MM.1S (cell line): ENCODE measurements at regions not wholly inside any gene's neighbourhood (a gene's known extent, or its start where the extent isn't known, plus 50 kb on each side); places are given as distances from the start of the nearest gene placed in this dataset.

ENCODE experiments used
- DNase-seq: peaks from one replicate; pipeline ENCODE4 v3.0.0-alpha.2; 2015
- H2AFZ ChIP-seq: fragments of 300-600 bp; sonication (generic); 2 replicates; pipeline ENCODE4 v1.6.0; 2016; ENCODE audit warnings: antibody characterized with exemption, low read length
- H3F3A ChIP-seq: fragments of 300-600 bp; sonication (generic); 2 replicates; pipeline ENCODE4 v1.6.1; 2016; ENCODE audit warnings: mild to moderate bottlenecking, antibody characterized with exemption, low read length, moderate library complexity, mixed read lengths; ENCODE audit not compliant: insufficient read depth
- H3K27ac ChIP-seq: fragments of 300-600 bp; sonication (generic); 2 replicates; pipeline ENCODE4 v1.5.1; 2016; ENCODE audit warnings: mild to moderate bottlenecking, low read length
- H3K27me3 ChIP-seq: fragments of 300-600 bp; sonication (generic); replicated peaks from 2 replicates; pipeline ENCODE4 v1.6.0; 2016; ENCODE audit warnings: low read length; ENCODE audit not compliant: insufficient read depth
- H3K36me3 ChIP-seq: fragments of 300-600 bp; sonication (generic); replicated peaks from 2 replicates; pipeline ENCODE4 v1.6.1; 2016; ENCODE audit warnings: mild to moderate bottlenecking, low read length, mixed read lengths; ENCODE audit not compliant: insufficient read depth
- H3K4me1 ChIP-seq: fragments of 300-600 bp; sonication (generic); 2 replicates; pipeline ENCODE4 v1.6.1; 2016; ENCODE audit warnings: low read length, mixed read lengths
- H3K4me2 ChIP-seq: fragments of 300-600 bp; sonication (generic); 2 replicates; pipeline ENCODE4 v1.6.0; 2016; ENCODE audit warnings: low read depth, low read length
- H3K4me3 ChIP-seq: fragments of 300-600 bp; sonication (generic); 2 replicates; pipeline ENCODE4 v1.5.1; 2016; ENCODE audit warnings: low read length, mixed read lengths
- H3K79me2 ChIP-seq: fragments of 300-600 bp; sonication (generic); 2 replicates; pipeline ENCODE4 v1.6.1; 2016; ENCODE audit warnings: mixed run types, low read length, mixed read lengths
- H3K9ac ChIP-seq: fragments of 300-600 bp; sonication (generic); 2 replicates; pipeline ENCODE4 v1.6.1; 2016; ENCODE audit warnings: low read length, mixed read lengths
- H3K9me2 ChIP-seq: fragments of 300-600 bp; sonication (generic); replicated peaks from 2 replicates; pipeline ENCODE4 v1.6.1; 2016; ENCODE audit warnings: mild to moderate bottlenecking, low read length, mixed read lengths; ENCODE audit not compliant: insufficient read depth
- H3K9me3 ChIP-seq: fragments of 300-600 bp; sonication (generic); replicated peaks from 2 replicates; pipeline ENCODE4 v1.6.1; 2016; ENCODE audit warnings: mild to moderate bottlenecking, low read length, mixed read lengths; ENCODE audit not compliant: insufficient read depth
- H4K20me1 ChIP-seq: fragments of 300-600 bp; sonication (generic); 2 replicates; pipeline ENCODE4 v1.6.1; 2016; ENCODE audit warnings: mild to moderate bottlenecking, low read length, moderate library complexity, mixed read lengths; ENCODE audit not compliant: insufficient read depth
- EZH2 ChIP-seq: fragments of 300-600 bp; sonication (generic); optimal IDR thresholded peaks from 2 replicates; pipeline ENCODE3; 2017; ENCODE audit warnings: low read depth, mild to moderate bottlenecking, antibody characterized with exemption, low read length, mixed read lengths
- EZH2phosphoT487 ChIP-seq: fragments of 300-600 bp; sonication (generic); IDR thresholded peaks from 2 replicates; pipeline ENCODE4 v1.6.1; 2018; ENCODE audit warnings: antibody characterized with exemption, low read length
- TF ChIP-seq, protein P1 (sequence below): fragments of 300-600 bp; sonication (generic); IDR thresholded peaks from 2 replicates; pipeline ENCODE4 v1.5.1; 2016; ENCODE audit warnings: antibody characterized with exemption, low read length, mixed read lengths

DNA sequence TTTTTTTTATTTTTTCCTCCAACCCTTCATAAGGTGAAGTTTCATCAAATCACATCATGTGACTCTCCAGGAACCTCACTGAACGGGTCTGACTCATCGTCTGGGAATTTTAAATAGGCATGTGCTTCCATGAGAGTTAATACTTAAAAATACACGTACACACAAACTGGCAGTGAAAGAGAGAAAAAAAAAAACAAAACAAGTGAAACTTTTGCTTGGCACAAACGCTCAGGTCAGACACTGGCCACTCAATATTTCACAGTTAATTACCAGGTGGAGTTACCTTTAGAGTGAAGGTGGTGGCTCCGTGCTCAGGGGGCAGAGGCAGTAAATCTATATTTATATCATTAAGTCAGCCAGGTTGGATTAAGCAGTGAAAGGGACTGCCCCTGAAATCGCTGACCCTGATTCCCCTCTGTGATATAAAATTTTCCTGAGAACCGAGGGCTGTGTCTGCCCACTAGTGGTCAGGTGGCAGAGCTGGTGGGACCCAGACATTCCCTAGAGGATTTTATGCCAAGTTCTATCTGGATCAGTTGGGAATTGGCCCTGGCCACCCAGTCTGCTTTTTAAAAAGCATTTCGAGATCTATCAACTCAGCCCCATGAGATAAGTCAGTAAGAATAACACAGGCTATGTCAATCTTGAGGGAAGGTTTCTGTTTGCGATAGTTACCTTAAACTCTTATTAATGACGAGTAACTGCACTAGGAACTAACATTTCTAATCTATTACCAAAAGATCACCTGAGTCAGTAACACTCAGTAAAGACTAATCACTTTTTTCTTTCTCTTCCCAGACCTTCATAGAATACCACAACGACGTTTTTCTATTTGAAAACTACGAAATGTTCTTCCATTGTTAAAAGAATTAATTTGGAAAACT is 259.1 kb downstream of the HDGFL1 start:
- Histone ChIP-seq H3K9me2 (no peaks in the 10 kb centered on the region), H3F3A (no peaks in the 10 kb centered on the region), H3K27ac (no peak overlapping the region), H2AFZ (no peak overlapping the region), H3K36me3 (no peaks in the 10 kb centered on the region), H3K79me2 (no peaks in the 10 kb centered on the region), H3K4me3 (no peak overlapping the region), H3K4me1 (no peaks in the 10 kb centered on the region), H4K20me1 (no peaks in the 10 kb centered on the region), H3K27me3 (no peaks in the 10 kb centered on the region), H3K9ac (no peak overlapping the region), H3K9me3 (no peaks in the 10 kb centered on the region; the same call in 1 of the 2 replicates), H3K4me2 (no peak overlapping the region)
- TF ChIP-seq, protein P1, sequence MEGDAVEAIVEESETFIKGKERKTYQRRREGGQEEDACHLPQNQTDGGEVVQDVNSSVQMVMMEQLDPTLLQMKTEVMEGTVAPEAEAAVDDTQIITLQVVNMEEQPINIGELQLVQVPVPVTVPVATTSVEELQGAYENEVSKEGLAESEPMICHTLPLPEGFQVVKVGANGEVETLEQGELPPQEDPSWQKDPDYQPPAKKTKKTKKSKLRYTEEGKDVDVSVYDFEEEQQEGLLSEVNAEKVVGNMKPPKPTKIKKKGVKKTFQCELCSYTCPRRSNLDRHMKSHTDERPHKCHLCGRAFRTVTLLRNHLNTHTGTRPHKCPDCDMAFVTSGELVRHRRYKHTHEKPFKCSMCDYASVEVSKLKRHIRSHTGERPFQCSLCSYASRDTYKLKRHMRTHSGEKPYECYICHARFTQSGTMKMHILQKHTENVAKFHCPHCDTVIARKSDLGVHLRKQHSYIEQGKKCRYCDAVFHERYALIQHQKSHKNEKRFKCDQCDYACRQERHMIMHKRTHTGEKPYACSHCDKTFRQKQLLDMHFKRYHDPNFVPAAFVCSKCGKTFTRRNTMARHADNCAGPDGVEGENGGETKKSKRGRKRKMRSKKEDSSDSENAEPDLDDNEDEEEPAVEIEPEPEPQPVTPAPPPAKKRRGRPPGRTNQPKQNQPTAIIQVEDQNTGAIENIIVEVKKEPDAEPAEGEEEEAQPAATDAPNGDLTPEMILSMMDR, result peak; percentile 52
- TF ChIP-seq EZH2, result no peak
- DNase-seq, result no peak

DNA sequence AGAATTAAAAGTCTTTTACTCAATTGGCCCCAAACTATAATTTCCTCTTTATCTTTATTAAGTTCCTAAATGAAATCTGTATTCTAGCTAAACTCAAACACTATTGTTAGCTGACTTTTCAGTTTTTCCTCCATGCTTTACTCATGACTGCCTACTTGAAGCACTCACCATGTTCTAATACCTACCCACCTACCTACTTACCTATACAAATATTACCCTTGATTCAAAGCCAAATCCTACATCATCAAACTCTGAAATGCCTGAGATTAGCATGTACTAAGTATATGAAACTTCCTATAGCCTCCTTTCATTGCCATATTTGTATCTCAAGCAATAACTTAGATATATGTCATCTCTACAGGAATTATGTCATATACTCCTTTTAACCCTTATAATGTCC is 259.7 kb downstream of the HDGFL1 start:
- H3F3A ChIP-seq, result no peaks in the 10 kb centered on the region
- no peaks in the 10 kb centered on the region for H3K27me3 ChIP-seq
- no peaks in the 10 kb centered on the region for H3K9me2 ChIP-seq
- no peaks in the 10 kb centered on the region for H3K36me3 ChIP-seq
- no peak for TF ChIP-seq EZH2
- no peak for TF ChIP-seq EZH2phosphoT487
- H3K4me3 ChIP-seq, result no peak overlapping the region
- no peak overlapping the region for H3K4me2 ChIP-seq
- no peak overlapping the region for H2AFZ ChIP-seq
- H3K79me2 ChIP-seq, result no peaks in the 10 kb centered on the region
- no peaks in the 10 kb centered on the region for H4K20me1 ChIP-seq
- no peaks in the 10 kb centered on the region for H3K4me1 ChIP-seq
- no peak overlapping the region for H3K27ac ChIP-seq
- DNase-seq, result no peak
- no peaks in the 10 kb centered on the region; the same call in 1 of the 2 replicates for H3K9me3 ChIP-seq
- no peak overlapping the region for H3K9ac ChIP-seq

DNA sequence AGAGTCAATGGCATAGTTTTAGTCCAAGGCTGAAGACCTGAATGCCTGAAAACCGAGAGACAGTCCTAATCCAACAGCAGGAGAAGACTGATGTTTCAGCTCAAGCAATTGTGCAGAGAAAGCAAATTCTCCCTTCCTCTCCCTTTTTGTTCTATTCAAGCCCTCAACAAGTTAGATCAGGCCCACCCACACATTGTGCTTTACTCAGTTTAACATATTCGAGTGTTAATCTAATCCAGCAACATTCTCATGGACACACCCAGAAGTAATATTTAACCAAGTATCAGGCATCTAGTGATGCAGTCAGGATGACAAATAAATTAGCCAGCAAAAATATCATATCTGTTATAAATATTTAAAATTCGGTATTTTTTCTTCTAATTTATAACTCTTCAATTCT is 261.1 kb downstream of the HDGFL1 start:
- H2AFZ ChIP-seq, result no peak overlapping the region
- no peaks in the 10 kb centered on the region for H4K20me1 ChIP-seq
- no peak overlapping the region for H3K27ac ChIP-seq
- H3F3A ChIP-seq, result no peaks in the 10 kb centered on the region
- no peaks in the 10 kb centered on the region for H3K79me2 ChIP-seq
- TF ChIP-seq EZH2phosphoT487, result no peak
- TF ChIP-seq EZH2, result no peak
- TF ChIP-seq, protein P1, result no peak
- no peak for DNase-seq
- no peak overlapping the region for H3K4me3 ChIP-seq
- H3K9me3 ChIP-seq, result no peaks in the 10 kb centered on the region; the same call in 1 of the 2 replicates
- no peaks in the 10 kb centered on the region for H3K36me3 ChIP-seq
- no peak overlapping the region for H3K4me2 ChIP-seq
- no peaks in the 10 kb centered on the region for H3K4me1 ChIP-seq
- no peak overlapping the region for H3K9ac ChIP-seq
- no peaks in the 10 kb centered on the region for H3K9me2 ChIP-seq
- no peaks in the 10 kb centered on the region for H3K27me3 ChIP-seq

DNA sequence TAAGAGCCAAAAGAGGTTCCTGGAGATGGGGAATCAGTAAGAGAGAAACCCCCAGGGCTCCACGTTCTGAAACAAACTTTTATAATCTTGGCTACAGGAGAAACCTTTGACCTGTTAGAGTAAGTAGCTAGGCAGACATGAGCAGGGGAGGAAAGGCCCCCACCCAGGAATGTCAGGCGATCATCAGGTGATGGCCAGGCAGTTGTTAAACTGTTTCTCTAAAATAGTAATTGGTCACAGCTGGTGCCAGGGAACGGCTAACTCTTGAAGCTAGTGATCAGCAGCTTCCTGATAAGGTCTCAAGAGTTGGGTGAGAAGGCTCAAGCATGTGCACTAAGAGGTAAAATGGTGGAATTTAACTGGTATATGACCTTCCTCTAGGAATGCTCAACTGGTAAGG is 263.8 kb downstream of the HDGFL1 start:
- Histone ChIP-seq H3K9me2 (no peaks in the 10 kb centered on the region), H3K36me3 (no peaks in the 10 kb centered on the region), H3K9ac (no peak overlapping the region), H3K4me1 (no peaks in the 10 kb centered on the region), H3K79me2 (no peaks in the 10 kb centered on the region), H4K20me1 (no peaks in the 10 kb centered on the region), H3F3A (no peaks in the 10 kb centered on the region), H3K9me3 (no peaks in the 10 kb centered on the region; the same call in 1 of the 2 replicates), H3K4me3 (no peak overlapping the region), H2AFZ (no peak overlapping the region), H3K4me2 (no peak overlapping the region), H3K27ac (no peak overlapping the region), H3K27me3 (no peaks in the 10 kb centered on the region)
- DNase-seq, result no peak
- TF ChIP-seq, protein P1, result no peak
- no peak for TF ChIP-seq EZH2
- TF ChIP-seq EZH2phosphoT487, result no peak
